WI38 (cell line): ENCODE measurements at regions not wholly inside any gene's neighbourhood (a gene's known extent, or its start where the extent isn't known, plus 50 kb on each side); places are given as distances from the start of the nearest gene placed in this dataset.

Experiments used
- H3K4me3 ChIP-seq: 2 replicates; pipeline ENCODE4 v1.5.1; 2011; ENCODE audit warnings: low read depth, mild to moderate bottlenecking, control low read depth, low read length
- TF ChIP-seq, protein P1 (sequence below): IDR thresholded peaks from 2 replicates; pipeline ENCODE4 v1.5.1; 2012; ENCODE audit warnings: low read depth, mild to moderate bottlenecking, control low read depth, low read length

DNA sequence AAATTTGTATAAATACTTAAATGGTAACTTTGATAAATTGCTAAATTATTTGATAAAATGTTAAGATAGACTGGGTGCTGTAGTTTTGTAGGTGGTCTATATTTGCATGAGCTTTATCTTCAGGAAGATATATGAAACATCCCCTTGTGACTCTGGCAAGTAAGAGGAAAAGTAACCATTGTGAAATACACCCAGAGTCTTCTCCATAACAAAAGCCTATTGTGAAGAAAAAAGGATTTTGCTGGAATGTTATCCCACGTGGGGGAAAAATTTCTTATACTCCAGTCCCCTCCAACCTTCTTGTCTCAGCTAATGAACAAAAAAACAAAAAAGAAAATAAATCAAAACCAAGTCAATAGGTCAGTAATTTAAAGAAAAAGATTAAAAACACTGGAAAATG is 600.7 kb downstream of the HDGFL1 start:
- TF ChIP-seq, protein P1, sequence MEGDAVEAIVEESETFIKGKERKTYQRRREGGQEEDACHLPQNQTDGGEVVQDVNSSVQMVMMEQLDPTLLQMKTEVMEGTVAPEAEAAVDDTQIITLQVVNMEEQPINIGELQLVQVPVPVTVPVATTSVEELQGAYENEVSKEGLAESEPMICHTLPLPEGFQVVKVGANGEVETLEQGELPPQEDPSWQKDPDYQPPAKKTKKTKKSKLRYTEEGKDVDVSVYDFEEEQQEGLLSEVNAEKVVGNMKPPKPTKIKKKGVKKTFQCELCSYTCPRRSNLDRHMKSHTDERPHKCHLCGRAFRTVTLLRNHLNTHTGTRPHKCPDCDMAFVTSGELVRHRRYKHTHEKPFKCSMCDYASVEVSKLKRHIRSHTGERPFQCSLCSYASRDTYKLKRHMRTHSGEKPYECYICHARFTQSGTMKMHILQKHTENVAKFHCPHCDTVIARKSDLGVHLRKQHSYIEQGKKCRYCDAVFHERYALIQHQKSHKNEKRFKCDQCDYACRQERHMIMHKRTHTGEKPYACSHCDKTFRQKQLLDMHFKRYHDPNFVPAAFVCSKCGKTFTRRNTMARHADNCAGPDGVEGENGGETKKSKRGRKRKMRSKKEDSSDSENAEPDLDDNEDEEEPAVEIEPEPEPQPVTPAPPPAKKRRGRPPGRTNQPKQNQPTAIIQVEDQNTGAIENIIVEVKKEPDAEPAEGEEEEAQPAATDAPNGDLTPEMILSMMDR, result no peak
- no peak overlapping the region for H3K4me3 ChIP-seq

DNA sequence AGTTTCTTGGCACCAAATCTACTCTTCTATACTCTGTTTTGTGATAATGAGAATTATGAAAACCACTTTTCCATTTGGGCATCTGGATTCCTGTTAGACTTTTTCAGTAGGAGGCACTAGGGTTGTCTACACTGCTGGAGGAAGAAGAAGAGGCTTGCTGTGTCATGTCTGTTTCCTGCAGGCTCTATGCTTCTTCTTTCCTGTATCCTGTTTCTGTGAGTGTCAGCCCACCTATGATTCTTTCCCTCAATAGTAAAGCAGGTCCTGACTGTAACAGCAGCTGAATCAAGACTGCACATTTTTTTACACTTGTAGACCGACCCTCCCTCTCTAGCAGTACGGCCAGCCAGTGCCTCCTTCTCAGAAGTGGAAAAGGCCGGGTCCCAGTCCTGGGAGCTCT is 603.9 kb downstream of the HDGFL1 start:
- H3K4me3 ChIP-seq, result no peak overlapping the region
- TF ChIP-seq, protein P1, result no peak

DNA sequence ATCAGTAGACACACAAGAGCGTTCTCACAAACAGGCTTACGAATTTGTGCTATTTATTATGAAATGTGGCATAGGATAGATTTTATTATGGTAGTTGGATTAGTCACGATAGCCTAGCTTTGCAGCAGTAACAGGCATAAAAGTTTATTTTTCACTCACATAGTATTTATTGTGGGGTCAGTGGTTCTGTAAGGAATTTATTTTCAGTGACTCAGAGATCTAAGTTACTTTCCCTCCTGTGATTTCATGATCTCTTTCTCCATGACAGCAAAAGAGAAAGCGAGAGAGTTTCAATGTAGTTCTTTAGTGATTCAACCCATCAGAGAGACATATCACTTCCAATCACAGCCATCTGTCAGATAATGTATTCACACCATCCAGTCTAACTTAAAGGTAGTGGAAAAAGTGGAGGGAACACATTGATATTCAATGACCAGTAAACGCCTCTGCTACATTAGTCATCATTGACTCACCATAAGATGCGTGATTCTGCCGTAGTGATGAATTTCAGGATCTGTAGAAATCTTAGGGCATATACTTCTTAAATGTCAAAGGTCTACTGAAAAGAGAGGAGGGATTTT is 605.5 kb downstream of the HDGFL1 start:
- no peak overlapping the region for H3K4me3 ChIP-seq
- TF ChIP-seq, protein P1, result no peak

DNA sequence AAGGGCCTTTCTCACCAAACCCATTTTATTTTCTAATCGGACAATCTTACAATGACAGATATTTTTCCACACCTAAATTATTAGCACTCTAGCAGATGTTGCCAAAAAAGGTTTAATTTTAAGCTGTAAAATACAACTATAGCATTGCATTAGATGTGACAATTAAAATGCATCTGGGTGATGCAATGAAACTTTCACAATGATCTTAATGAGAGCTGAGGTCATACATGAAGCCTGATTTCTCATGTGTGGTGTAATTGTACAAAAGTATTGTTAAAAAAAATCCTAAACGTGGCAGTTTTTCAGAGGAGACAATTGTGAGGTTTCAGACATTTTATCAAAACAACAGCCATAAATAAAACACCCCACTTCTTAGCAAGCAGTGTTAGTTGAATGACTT is 606.0 kb downstream of the HDGFL1 start:
- TF ChIP-seq, protein P1, result no peak
- H3K4me3 ChIP-seq, result no peak overlapping the region

DNA sequence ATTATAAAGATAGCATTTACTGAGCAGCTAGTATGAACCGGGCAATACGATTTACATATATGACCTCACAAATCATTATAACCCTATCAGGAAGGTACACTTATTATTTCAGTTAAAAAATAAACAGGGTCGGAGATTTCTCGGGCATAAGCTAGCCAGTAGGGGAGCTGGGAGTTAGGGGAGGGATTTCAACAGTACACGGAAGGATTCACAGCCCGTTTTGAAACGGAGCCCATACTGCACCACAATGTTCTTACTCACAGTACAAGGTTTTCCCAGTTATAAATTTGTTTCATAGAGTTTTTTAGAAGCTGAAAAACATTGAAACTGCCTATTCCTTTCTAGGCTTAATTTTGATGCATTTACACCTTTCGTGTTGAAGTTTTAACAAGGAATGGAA is 607.1 kb downstream of the HDGFL1 start:
- TF ChIP-seq, protein P1, result no peak

DNA sequence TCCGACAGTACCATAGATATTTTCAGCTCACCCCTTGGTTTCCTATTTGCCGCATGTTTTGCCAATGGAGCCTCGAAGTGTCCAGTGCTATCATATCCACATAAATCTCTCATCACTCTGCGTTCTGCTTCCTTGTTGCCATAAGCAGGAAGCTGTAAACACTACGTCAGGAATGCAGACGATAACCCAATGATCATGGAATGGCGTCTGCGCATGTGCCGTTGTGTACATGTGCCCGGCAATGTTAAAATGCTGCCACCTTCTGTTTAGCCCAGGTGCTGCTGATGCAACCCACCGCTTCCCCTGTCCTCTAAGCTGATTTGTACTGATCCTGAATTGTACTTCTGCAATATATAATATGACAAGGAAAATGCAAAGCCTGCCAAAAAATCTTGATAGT is 607.5 kb downstream of the HDGFL1 start:
- TF ChIP-seq, protein P1, result no peak

More for the DNA sequence above, 607.1 kb downstream of the HDGFL1 start:
- no peak overlapping the region for H3K4me3 ChIP-seq

DNA sequence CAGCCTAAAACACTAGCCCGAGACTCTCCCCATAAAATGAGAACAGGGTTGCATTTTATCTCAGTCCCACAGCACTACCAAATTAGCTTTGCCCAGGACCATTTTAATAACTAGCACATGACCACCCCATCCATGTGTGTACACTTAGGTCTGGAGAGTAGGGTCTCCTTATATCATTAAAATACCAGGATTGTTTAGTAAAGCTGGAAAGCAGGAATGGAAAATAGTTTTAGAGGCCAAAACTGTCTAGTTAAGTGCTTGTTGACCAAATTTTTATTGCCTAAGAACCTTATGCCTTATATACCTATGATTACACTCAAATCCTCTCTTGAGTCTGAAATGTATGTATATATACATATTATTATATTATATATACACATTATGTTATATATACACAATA is 608.4 kb downstream of the HDGFL1 start:
- TF ChIP-seq, protein P1, result no peak
- no peak overlapping the region for H3K4me3 ChIP-seq

More for the DNA sequence above, 607.5 kb downstream of the HDGFL1 start:
- no peak overlapping the region for H3K4me3 ChIP-seq
